ENCODE measurements at regions not wholly inside any gene's neighbourhood (a gene's known extent, or its start where the extent isn't known, plus 50 kb on each side); places are given as distances from the start of the nearest gene placed in this dataset.

- Histone ChIP-seq H3F3A (ENCODE audit: insufficient read depth) (no peaks in the 10 kb centered on the region), H4K20me1 (ENCODE audit: insufficient read depth) (no peaks in the 10 kb centered on the region), H3K79me2 (ENCODE audit: insufficient read depth) (no peaks in the 10 kb centered on the region), H3K4me3 (no peak overlapping the region), H3K4me1 (ENCODE audit: insufficient read depth) (no peaks in the 10 kb centered on the region), H3K36me3 (ENCODE audit: low read depth) (no peaks in the 10 kb centered on the region), H3K4me2 (ENCODE audit: unreplicated experiment) (no peak overlapping the region), H3K9me3 (ENCODE audit: low read depth) (no peaks in the 10 kb centered on the region), H3K9me2 (ENCODE audit: insufficient read depth) (no peaks in the 10 kb centered on the region; the same call in 1 of the 2 replicates), H3K27ac (no peak overlapping the region), H3K9ac (no peak overlapping the region), H2AFZ (no peak overlapping the region), H3K27me3 (replicated peaks; ENCODE audit: insufficient read depth) (peaks cover 4% of the 10 kb centered on the region; the same call in 1 of the 2 replicates)
- TF ChIP-seq EZH2phosphoT487 (IDR thresholded peaks at IDR 0.05; ENCODE audit: insufficient read depth, low read depth) (no peak), EZH2 (IDR thresholded peaks at IDR 0.05; ENCODE audit: insufficient read depth, poor library complexity, severe bottlenecking) (no peak)
- in situ Hi-C loops (cut with MboI) = no loop called here
- 69 to 72% methylated on average over 30 of the region's 30 CpGs for WGBS, 2 experiments (ENCODE audit: low coverage in 1 of 2, low lambda C conversion rate in 2 of 2, missing lambda C conversion rate in 2 of 2)
- no peak for DNase-seq
Observed at GRCh38 chr6:170102582-170103481, 188.0 kb downstream of the DLL1 start.

GRCh38 chr6:170102038-170102437 lies 188.8 kb downstream of the DLL1 start:
- Histone ChIP-seq H2AFZ (no peak overlapping the region), H4K20me1 (ENCODE audit: insufficient read depth) (no peaks in the 10 kb centered on the region), H3K79me2 (ENCODE audit: insufficient read depth) (no peaks in the 10 kb centered on the region), H3K4me1 (ENCODE audit: insufficient read depth) (no peaks in the 10 kb centered on the region), H3K27me3 (replicated peaks; ENCODE audit: insufficient read depth) (peaks cover 4% of the 10 kb centered on the region; the same call in 1 of the 2 replicates), H3K9me3 (ENCODE audit: low read depth) (no peaks in the 10 kb centered on the region), H3K9me2 (ENCODE audit: insufficient read depth) (no peaks in the 10 kb centered on the region; the same call in 1 of the 2 replicates), H3K4me2 (ENCODE audit: unreplicated experiment) (no peak overlapping the region), H3K4me3 (no peak overlapping the region), H3K9ac (no peak overlapping the region), H3F3A (ENCODE audit: insufficient read depth) (no peaks in the 10 kb centered on the region), H3K36me3 (ENCODE audit: low read depth) (no peaks in the 10 kb centered on the region), H3K27ac (no peak overlapping the region)
- in situ Hi-C loops (cut with MboI) = no loop called here
- 39 to 45% methylated on average over 7 of the region's 7 CpGs for WGBS, 2 experiments (ENCODE audit: low coverage in 1 of 2, low lambda C conversion rate in 2 of 2, missing lambda C conversion rate in 2 of 2)
- DNase-seq = no peak
- TF ChIP-seq EZH2phosphoT487 (IDR thresholded peaks at IDR 0.05; ENCODE audit: insufficient read depth, low read depth) (no peak), EZH2 (IDR thresholded peaks at IDR 0.05; ENCODE audit: insufficient read depth, poor library complexity, severe bottlenecking) (no peak)

GRCh38 chr6:170101281-170102035 lies 189.4 kb downstream of the DLL1 start:
- Histone ChIP-seq H2AFZ (no peak overlapping the region), H3K9me3 (ENCODE audit: low read depth) (no peaks in the 10 kb centered on the region), H3K4me2 (ENCODE audit: unreplicated experiment) (no peak overlapping the region), H3F3A (ENCODE audit: insufficient read depth) (no peaks in the 10 kb centered on the region), H3K9me2 (ENCODE audit: insufficient read depth) (no peaks in the 10 kb centered on the region; the same call in 1 of the 2 replicates), H3K27ac (no peak overlapping the region), H3K27me3 (replicated peaks; ENCODE audit: insufficient read depth) (peaks cover 4% of the 10 kb centered on the region; the same call in 1 of the 2 replicates), H4K20me1 (ENCODE audit: insufficient read depth) (no peaks in the 10 kb centered on the region), H3K79me2 (ENCODE audit: insufficient read depth) (no peaks in the 10 kb centered on the region), H3K9ac (no peak overlapping the region), H3K4me3 (no peak overlapping the region), H3K36me3 (ENCODE audit: low read depth) (no peaks in the 10 kb centered on the region), H3K4me1 (ENCODE audit: insufficient read depth) (no peaks in the 10 kb centered on the region)
- TF ChIP-seq EZH2phosphoT487 (IDR thresholded peaks at IDR 0.05; ENCODE audit: insufficient read depth, low read depth) = no peak
- TF ChIP-seq EZH2 (IDR thresholded peaks at IDR 0.05; ENCODE audit: insufficient read depth, poor library complexity, severe bottlenecking) = no peak
- 65 to 72% methylated on average over 17 of the region's 17 CpGs for WGBS, 2 experiments (ENCODE audit: low coverage in 1 of 2, low lambda C conversion rate in 2 of 2, missing lambda C conversion rate in 2 of 2)
- no peak for DNase-seq
- in situ Hi-C loops (cut with MboI) = no loop called here

- no peaks in the 10 kb centered on the region for H3K9me3 ChIP-seq (ENCODE audit: low read depth)
- H3K9me2 ChIP-seq (ENCODE audit: insufficient read depth) = no peaks in the 10 kb centered on the region; the same call in 1 of the 2 replicates
- H3K79me2 ChIP-seq (ENCODE audit: insufficient read depth) = no peaks in the 10 kb centered on the region
- no peaks in the 10 kb centered on the region for H3K36me3 ChIP-seq (ENCODE audit: low read depth)
- H3K27me3 ChIP-seq (replicated peaks; ENCODE audit: insufficient read depth) = peaks cover 4% of the 10 kb centered on the region; the same call in 1 of the 2 replicates
- TF ChIP-seq EZH2phosphoT487 (IDR thresholded peaks at IDR 0.05; ENCODE audit: insufficient read depth, low read depth) (no peak), EZH2 (IDR thresholded peaks at IDR 0.05; ENCODE audit: insufficient read depth, poor library complexity, severe bottlenecking) (no peak)
- no peak overlapping the region for H3K4me2 ChIP-seq (ENCODE audit: unreplicated experiment)
- in situ Hi-C loops (cut with MboI) = no loop called here
- H3K4me3 ChIP-seq = no peak overlapping the region
- no peaks in the 10 kb centered on the region for H3F3A ChIP-seq (ENCODE audit: insufficient read depth)
- no peaks in the 10 kb centered on the region for H3K4me1 ChIP-seq (ENCODE audit: insufficient read depth)
- 53 to 61% methylated on average over 5 to 8 of the region's 8 CpGs for WGBS, 2 experiments (ENCODE audit: low coverage in 1 of 2, low lambda C conversion rate in 2 of 2, missing lambda C conversion rate in 2 of 2)
- no peak overlapping the region for H3K9ac ChIP-seq
- H3K27ac ChIP-seq = no peak overlapping the region
- no peaks in the 10 kb centered on the region for H4K20me1 ChIP-seq (ENCODE audit: insufficient read depth)
- no peak for DNase-seq
- no peak overlapping the region for H2AFZ ChIP-seq
Observed at GRCh38 chr6:170100046-170100445, 190.8 kb downstream of the DLL1 start.
